Islet precursor cell (in vitro differentiated cells): ENCODE measurements at regions not wholly inside any gene's neighbourhood (a gene's known extent, or its start where the extent isn't known, plus 50 kb on each side); places are given as distances from the start of the nearest gene placed in this dataset.

Experiments
- DNase-seq: peaks from one replicate; pipeline ENCODE4 v3.0.0-alpha.2; 2018

- peak; percentile 85 for DNase-seq
Measured at GRCh38 chr10:31754803-31755624, 173.6 kb downstream of the ARHGAP12 start.

- DNase-seq: no peak
Measured at GRCh38 chr10:31753681-31754080, 174.9 kb downstream of the ARHGAP12 start.

GRCh38 chr10:31752170-31752569 is 176.5 kb downstream of the ARHGAP12 start:
- DNase-seq: no peak

- no peak for DNase-seq
Measured at GRCh38 chr10:31751738-31752080, 176.9 kb downstream of the ARHGAP12 start.

- DNase-seq: no peak
Measured at GRCh38 chr10:31751051-31751737, 177.4 kb downstream of the ARHGAP12 start.

GRCh38 chr10:31749981-31750840 is 178.4 kb downstream of the ARHGAP12 start:
- no peak for DNase-seq

- DNase-seq: peak; percentile 58
Measured at GRCh38 chr10:31749301-31749700, 179.3 kb downstream of the ARHGAP12 start.

- no peak for DNase-seq
Measured at GRCh38 chr10:31745612-31746376, 182.8 kb downstream of the ARHGAP12 start.

- DNase-seq: no peak
Measured at GRCh38 chr10:31744025-31744424, 184.6 kb downstream of the ARHGAP12 start.

GRCh38 chr10:31742255-31742654 is 186.4 kb downstream of the ARHGAP12 start:
- no peak for DNase-seq

GRCh38 chr10:31741473-31741872 is 187.2 kb downstream of the ARHGAP12 start:
- no peak for DNase-seq

GRCh38 chr10:31739711-31740110 is 188.9 kb downstream of the ARHGAP12 start:
- DNase-seq: peak; percentile 56

GRCh38 chr10:31739146-31739545 is 189.5 kb downstream of the ARHGAP12 start:
- DNase-seq: no peak

GRCh38 chr10:31731711-31732110 is 196.9 kb downstream of the ARHGAP12 start:
- DNase-seq: no peak

- DNase-seq: peak; percentile 16
Measured at GRCh38 chr10:31730776-31731175, 197.9 kb downstream of the ARHGAP12 start.

- no peak for DNase-seq
Measured at GRCh38 chr10:31728698-31729224, 199.9 kb downstream of the ARHGAP12 start.

GRCh38 chr10:31725436-31725835 is 203.2 kb downstream of the ARHGAP12 start:
- DNase-seq: peak; percentile 16

GRCh38 chr10:31724296-31724695 is 204.3 kb downstream of the ARHGAP12 start:
- DNase-seq: peak; percentile 3

GRCh38 chr10:31723106-31723750 is 205.4 kb downstream of the ARHGAP12 start:
- peak; percentile 43 for DNase-seq

- no peak for DNase-seq
Measured at GRCh38 chr10:31721096-31721495, 207.5 kb downstream of the ARHGAP12 start.

- DNase-seq: no peak
Measured at GRCh38 chr10:31720546-31720945, 208.1 kb downstream of the ARHGAP12 start.

- no peak for DNase-seq
Measured at GRCh38 chr10:31709476-31709875, 219.2 kb downstream of the ARHGAP12 start.
